Kidney epithelial cell (primary cell): ENCODE measurements at regions not wholly inside any gene's neighbourhood (a gene's known extent, or its start where the extent isn't known, plus 50 kb on each side); places are given as distances from the start of the nearest gene placed in this dataset.

Source experiments
- DNase-seq: peaks from one replicate; pipeline ENCODE4 v3.0.0-alpha.2; 2010; ENCODE audit warnings: low read depth
- H3K27me3 ChIP-seq: 2 replicates; pipeline ENCODE4 v1.6.0; 2011; ENCODE audit warnings: low read length; ENCODE audit not compliant: control insufficient read depth, insufficient read depth
- H3K36me3 ChIP-seq: 2 replicates; pipeline ENCODE4 v1.5.1; 2011; ENCODE audit warnings: low read length; ENCODE audit not compliant: control insufficient read depth, insufficient read depth
- H3K4me3 ChIP-seq: 2 replicates; pipeline ENCODE4 v1.5.1; 2011; ENCODE audit warnings: low read depth, mild to moderate bottlenecking, control low read depth, low read length
- CTCF ChIP-seq: IDR thresholded peaks from 2 replicates; pipeline ENCODE4 v1.5.1; 2011; ENCODE audit warnings: mild to moderate bottlenecking, moderate library complexity, low read length, control low read depth, inconsistent platforms; ENCODE audit not compliant: insufficient read depth, poor library complexity, severe bottlenecking

GRCh38 chr4:180179146-180179545 is 2064.1 kb upstream of the TENM3 start:
- Histone ChIP-seq H3K4me3 (no peak overlapping the region), H3K27me3 (no peaks in the 10 kb centered on the region), H3K36me3 (no peaks in the 10 kb centered on the region)
- no peak for DNase-seq
- TF ChIP-seq CTCF, result no peak

- Histone ChIP-seq H3K4me3 (no peak overlapping the region), H3K27me3 (no peaks in the 10 kb centered on the region), H3K36me3 (no peaks in the 10 kb centered on the region)
- no peak for TF ChIP-seq CTCF
- DNase-seq, result no peak
Measured at GRCh38 chr4:180189666-180190065, 2053.5 kb upstream of the TENM3 start.

- Histone ChIP-seq H3K27me3 (no peaks in the 10 kb centered on the region), H3K36me3 (no peaks in the 10 kb centered on the region), H3K4me3 (no peak overlapping the region)
- DNase-seq, result no peak
- no peak for TF ChIP-seq CTCF
Measured at GRCh38 chr4:180190382-180190781, 2052.8 kb upstream of the TENM3 start.

GRCh38 chr4:180197471-180197870 is 2045.7 kb upstream of the TENM3 start:
- Histone ChIP-seq H3K36me3 (no peaks in the 10 kb centered on the region), H3K27me3 (no peaks in the 10 kb centered on the region), H3K4me3 (no peak overlapping the region)
- DNase-seq, result no peak
- TF ChIP-seq CTCF, result no peak

- no peaks in the 10 kb centered on the region for H3K27me3 ChIP-seq
- no peak for TF ChIP-seq CTCF
- H3K36me3 ChIP-seq, result no peaks in the 10 kb centered on the region
- no peak overlapping the region for H3K4me3 ChIP-seq
- no peak for DNase-seq
Measured at GRCh38 chr4:180203349-180203748, 2039.9 kb upstream of the TENM3 start.

GRCh38 chr4:180205276-180205675 is 2037.9 kb upstream of the TENM3 start:
- no peak for DNase-seq
- H3K36me3 ChIP-seq, result no peaks in the 10 kb centered on the region

More at GRCh38 chr4:180205276-180205675, 2037.9 kb upstream of the TENM3 start:
- TF ChIP-seq CTCF, result no peak
- Histone ChIP-seq H3K4me3 (no peak overlapping the region), H3K27me3 (no peaks in the 10 kb centered on the region)
